ENCODE measurements at regions not wholly inside any gene's neighbourhood (a gene's known extent, or its start where the extent isn't known, plus 50 kb on each side); places are given as distances from the start of the nearest gene placed in this dataset.

DNA sequence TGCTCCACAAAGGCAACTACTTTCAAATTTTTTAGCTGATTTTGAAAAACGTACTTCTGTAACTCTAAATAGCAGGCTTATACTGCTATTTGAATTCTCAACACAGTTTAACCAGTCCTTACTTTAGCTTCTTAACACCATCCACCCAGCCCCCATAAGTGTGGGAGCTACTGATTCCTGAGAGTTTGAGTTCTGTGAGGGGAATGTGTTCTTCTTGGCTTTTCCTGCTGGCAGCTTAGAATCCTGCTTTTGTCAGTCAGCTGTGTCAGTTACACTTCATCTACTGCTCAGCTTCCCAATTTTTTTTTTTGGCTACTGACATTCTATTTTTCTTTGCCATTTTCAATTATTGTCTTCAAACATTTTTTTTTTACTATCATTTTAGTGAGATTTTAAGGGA is 440.4 kb downstream of the INSC start:
- Histone ChIP-seq H3K27me3 (ENCODE audit: low read depth) (no peaks in the 10 kb centered on the region), H3K9me3 (replicated peaks) (no peaks in the 10 kb centered on the region), H3K36me3 (no peaks in the 10 kb centered on the region), H3K27ac (replicated peaks) (no peak overlapping the region), H3K4me3 (no peak overlapping the region), H3K4me1 (peaks cover 10% of the 10 kb centered on the region)
- DNase-seq: no peak
- TF ChIP-seq, protein P1, sequence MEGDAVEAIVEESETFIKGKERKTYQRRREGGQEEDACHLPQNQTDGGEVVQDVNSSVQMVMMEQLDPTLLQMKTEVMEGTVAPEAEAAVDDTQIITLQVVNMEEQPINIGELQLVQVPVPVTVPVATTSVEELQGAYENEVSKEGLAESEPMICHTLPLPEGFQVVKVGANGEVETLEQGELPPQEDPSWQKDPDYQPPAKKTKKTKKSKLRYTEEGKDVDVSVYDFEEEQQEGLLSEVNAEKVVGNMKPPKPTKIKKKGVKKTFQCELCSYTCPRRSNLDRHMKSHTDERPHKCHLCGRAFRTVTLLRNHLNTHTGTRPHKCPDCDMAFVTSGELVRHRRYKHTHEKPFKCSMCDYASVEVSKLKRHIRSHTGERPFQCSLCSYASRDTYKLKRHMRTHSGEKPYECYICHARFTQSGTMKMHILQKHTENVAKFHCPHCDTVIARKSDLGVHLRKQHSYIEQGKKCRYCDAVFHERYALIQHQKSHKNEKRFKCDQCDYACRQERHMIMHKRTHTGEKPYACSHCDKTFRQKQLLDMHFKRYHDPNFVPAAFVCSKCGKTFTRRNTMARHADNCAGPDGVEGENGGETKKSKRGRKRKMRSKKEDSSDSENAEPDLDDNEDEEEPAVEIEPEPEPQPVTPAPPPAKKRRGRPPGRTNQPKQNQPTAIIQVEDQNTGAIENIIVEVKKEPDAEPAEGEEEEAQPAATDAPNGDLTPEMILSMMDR (IDR thresholded peaks at IDR 0.05; ENCODE audit: borderline replicate concordance): no peak
- intact Hi-C loops (cut with micrococcal nuclease): no loop called here

DNA sequence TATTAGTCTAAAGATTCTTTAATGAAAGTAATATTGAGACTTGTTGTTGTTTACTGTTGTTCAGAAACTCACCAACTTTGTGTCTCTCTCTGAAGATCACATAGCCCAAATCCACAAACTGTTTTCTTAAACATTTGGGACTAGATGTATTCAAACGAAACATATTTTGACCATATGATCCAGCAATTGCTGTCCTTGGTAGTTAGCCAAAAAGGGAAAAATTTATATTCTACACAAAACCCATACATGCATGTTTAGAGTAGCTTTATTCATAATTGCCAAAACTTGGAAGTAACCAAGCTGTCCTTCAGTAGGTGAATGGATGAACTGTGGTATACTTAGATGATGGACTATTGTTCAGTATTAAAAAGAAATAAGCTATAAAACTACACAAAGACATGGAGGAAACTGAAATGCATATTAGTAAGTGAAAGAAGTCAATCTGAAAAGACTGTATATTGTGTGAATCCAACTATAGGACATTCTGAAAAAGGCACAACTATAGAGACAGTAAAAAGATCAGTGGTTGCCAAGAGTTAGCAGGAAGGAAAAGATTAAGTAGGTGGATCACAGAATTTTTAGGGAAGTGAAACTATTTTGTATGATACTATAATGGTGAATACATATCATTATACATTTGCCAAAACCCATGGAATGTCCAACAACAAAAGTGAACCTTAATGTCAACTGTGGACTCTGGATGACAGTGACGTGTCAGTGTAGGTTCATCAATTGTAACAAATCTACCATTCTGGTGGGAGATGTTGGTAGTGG is 442.9 kb downstream of the INSC start:
- Histone ChIP-seq H3K36me3 (no peaks in the 10 kb centered on the region), H3K4me3 (no peak overlapping the region), H3K27ac (replicated peaks) (no peak overlapping the region), H3K9me3 (replicated peaks) (no peaks in the 10 kb centered on the region), H3K4me1 (peaks cover 4% of the 10 kb centered on the region), H3K27me3 (ENCODE audit: low read depth) (no peaks in the 10 kb centered on the region)
- TF ChIP-seq, protein P1 (IDR thresholded peaks at IDR 0.05; ENCODE audit: borderline replicate concordance): no peak
- intact Hi-C loops (cut with micrococcal nuclease): no loop called here
- no peak for DNase-seq

DNA sequence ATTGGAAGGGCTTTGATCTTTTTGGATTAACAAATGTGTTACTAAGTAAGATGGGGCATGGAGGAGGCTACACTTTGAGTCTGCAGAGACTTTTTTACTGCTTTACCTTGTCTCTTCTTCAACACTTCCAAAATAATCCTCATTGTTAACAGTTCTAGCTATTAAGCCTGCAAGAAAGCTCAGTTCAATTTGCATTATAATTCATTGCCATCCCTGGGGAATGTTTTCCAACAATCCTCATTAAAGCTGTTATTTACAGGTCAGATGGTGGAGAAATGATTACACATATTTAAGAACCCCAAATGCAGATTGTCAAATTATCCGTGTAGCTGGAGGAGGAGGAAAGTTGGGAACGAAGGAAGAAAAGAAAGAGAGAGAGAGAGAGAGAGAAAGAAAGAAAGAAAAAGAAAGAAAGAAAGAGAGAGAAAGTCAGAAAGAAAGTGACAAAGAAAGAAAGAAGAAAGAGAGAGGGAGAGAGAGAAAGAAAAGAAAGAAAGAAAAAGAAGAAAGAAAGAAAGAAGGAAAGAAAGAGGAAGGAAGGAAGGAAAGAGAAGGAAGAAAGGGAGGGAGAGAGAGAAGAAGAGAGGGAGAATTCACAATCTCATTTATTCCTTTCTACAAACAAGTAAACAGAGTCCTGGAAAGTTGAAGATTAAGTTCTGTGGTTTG is 443.9 kb downstream of the INSC start:
- intact Hi-C loops (cut with micrococcal nuclease): no loop called here
- H3K36me3 ChIP-seq: no peaks in the 10 kb centered on the region
- TF ChIP-seq, protein P1 (IDR thresholded peaks at IDR 0.05; ENCODE audit: borderline replicate concordance): no peak
- no peaks in the 10 kb centered on the region for H3K9me3 ChIP-seq (replicated peaks)
- no peak overlapping the region for H3K4me3 ChIP-seq
- no peak overlapping the region for H3K27ac ChIP-seq (replicated peaks)
- H3K4me1 ChIP-seq: peaks cover 4% of the 10 kb centered on the region
- no peak for DNase-seq
- no peaks in the 10 kb centered on the region for H3K27me3 ChIP-seq (ENCODE audit: low read depth)

DNA sequence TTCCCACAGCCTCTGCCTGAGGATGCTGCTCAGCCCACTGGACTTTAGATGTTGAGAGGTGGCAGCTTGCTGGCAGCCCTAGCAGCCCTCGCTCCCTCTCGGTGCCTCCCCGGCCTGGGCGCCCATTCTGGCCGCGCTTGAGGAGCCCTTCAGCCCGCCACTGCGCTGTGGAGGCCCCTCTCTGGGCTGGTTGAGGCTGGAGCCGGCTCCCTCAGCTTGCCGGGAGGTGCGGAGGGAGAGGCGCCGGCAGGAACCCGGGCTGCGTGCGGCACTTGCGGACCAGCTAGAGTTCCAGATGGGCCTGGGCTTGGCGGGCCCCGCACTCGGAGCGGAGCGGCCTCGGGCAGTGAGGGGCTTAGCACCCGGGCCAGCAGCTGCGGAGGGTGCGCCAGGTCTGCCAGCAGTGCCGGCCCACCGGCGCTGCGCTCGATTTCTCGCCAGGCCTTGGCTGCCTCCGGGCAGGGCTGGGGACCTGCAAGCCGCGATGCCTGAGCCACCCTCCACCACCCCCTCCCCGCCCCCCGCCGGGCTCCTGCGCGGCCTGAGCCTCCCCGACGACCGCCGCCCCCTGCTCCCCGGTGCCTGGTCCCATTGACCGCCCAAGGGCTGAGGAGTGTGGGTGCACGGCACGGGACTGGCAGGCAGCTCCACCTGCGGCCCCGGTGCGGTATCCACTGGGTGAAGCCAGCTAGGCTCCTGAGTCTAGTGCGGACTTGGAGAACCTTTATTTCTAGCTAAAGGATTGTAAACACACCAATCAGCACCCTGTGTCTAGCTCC is 446.2 kb downstream of the INSC start:
- Histone ChIP-seq H3K36me3 (no peaks in the 10 kb centered on the region), H3K27me3 (ENCODE audit: low read depth) (no peaks in the 10 kb centered on the region), H3K9me3 (replicated peaks) (no peaks in the 10 kb centered on the region), H3K4me3 (no peak overlapping the region), H3K27ac (replicated peaks) (no peak overlapping the region), H3K4me1 (peaks cover 4% of the 10 kb centered on the region)
- intact Hi-C loops (cut with micrococcal nuclease): no loop called here
- TF ChIP-seq, protein P1 (IDR thresholded peaks at IDR 0.05; ENCODE audit: borderline replicate concordance): no peak
- DNase-seq: no peak

DNA sequence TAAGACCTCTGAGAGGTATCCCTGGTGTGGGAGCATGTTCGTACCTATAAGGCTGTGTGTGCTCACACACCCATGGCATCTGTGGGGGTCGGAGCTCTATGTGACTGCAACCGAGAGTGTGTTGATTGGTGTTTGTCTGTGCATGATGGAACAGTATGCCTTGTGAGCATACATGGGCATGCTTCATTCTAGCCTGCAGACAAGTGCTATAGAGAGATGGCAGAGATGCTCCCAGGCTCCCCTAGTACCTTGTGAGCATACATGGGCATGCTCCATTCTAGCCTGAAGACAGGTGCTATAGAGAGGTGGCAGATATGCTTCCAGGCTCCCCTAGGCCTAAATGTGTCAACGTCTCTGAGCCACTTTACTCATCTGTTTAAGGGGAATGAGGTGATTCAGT is 447.5 kb downstream of the INSC start:
- no peaks in the 10 kb centered on the region for H3K9me3 ChIP-seq (replicated peaks)
- intact Hi-C loops (cut with micrococcal nuclease): no loop called here
- H3K27me3 ChIP-seq (ENCODE audit: low read depth): no peaks in the 10 kb centered on the region

More for the DNA sequence above, 447.5 kb downstream of the INSC start:
- DNase-seq: no peak
- Histone ChIP-seq H3K4me3 (no peak overlapping the region), H3K27ac (replicated peaks) (no peak overlapping the region), H3K36me3 (no peaks in the 10 kb centered on the region), H3K4me1 (peaks cover 9% of the 10 kb centered on the region)
- TF ChIP-seq, protein P1 (IDR thresholded peaks at IDR 0.05; ENCODE audit: borderline replicate concordance): no peak
